ENCODE measurements at regions not wholly inside any gene's neighbourhood (a gene's known extent, or its start where the extent isn't known, plus 50 kb on each side); places are given as distances from the start of the nearest gene placed in this dataset.

DNA sequence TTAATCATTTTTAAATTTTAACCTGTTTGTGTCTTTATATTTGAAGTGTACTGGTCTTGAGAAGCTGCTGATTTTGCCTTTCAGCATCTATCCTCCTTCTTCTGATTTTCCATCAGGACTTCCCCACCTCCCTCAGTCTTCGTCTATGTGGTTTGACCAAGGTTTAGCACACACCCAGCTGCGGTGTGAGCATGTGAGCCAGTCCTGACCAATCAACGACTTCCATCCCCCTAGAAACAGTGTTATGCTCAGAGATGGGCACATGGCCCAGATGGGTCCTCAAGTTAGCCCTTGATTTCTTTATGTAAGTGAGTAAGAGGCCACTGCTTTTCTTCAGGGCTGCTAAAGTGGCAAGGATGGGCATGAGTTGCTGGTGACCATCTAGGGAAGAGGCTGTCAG is 190.8 kb downstream of the MATN1 start:
- no peaks in the 10 kb centered on the region for H3K36me3 ChIP-seq
- TF ChIP-seq, protein P1, sequence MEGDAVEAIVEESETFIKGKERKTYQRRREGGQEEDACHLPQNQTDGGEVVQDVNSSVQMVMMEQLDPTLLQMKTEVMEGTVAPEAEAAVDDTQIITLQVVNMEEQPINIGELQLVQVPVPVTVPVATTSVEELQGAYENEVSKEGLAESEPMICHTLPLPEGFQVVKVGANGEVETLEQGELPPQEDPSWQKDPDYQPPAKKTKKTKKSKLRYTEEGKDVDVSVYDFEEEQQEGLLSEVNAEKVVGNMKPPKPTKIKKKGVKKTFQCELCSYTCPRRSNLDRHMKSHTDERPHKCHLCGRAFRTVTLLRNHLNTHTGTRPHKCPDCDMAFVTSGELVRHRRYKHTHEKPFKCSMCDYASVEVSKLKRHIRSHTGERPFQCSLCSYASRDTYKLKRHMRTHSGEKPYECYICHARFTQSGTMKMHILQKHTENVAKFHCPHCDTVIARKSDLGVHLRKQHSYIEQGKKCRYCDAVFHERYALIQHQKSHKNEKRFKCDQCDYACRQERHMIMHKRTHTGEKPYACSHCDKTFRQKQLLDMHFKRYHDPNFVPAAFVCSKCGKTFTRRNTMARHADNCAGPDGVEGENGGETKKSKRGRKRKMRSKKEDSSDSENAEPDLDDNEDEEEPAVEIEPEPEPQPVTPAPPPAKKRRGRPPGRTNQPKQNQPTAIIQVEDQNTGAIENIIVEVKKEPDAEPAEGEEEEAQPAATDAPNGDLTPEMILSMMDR (IDR thresholded peaks at IDR 0.05) = no peak
- H3K4me1 ChIP-seq (ENCODE audit: control insufficient read depth in 1 of 2, insufficient read depth in 1 of 2, low read depth in 1 of 2, low read length in 1 of 2) = no peaks in the 10 kb centered on the region

DNA sequence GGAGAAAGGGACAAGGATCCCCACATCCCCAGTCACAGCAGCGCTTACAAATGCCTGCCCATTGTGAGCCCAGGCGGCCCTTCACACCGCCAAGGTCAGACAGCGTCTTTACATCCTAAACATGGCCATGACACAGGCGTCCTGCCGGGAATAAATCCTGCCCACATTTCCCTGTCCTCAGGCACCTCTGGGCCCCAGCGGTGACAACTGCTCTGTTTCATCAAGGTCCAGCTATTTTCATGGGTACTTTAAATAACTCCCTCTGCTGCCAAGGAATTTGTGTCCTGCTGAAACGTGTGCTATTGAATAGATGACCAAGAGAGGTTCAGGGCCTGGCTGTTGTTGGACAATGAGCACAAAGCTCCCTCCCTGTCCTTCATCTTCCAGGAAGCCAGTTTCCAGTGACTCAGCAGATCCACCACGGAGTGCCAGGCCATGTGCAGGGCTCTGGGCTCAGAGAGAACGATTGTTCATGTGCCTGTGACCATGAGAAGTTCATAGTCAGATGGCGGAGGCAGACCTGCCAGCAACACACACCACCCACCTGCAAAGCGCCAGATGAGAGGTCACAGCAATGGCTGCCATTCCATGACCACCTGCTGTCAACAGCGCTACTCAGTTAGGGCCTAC is 195.8 kb downstream of the MATN1 start:
- Histone ChIP-seq H3K4me3 (ENCODE audit: low read depth in 1 of 2, low read length in 1 of 2) (no peak overlapping the region), H3K27me3 (peaks cover 22% of the 10 kb centered on the region), H3K9me3 (no peaks in the 10 kb centered on the region), H3K27ac (no peak overlapping the region), H3K4me1 (ENCODE audit: control insufficient read depth in 1 of 2, insufficient read depth in 1 of 2, low read depth in 1 of 2, low read length in 1 of 2) (no peaks in the 10 kb centered on the region), H3K36me3 (no peaks in the 10 kb centered on the region)
- TF ChIP-seq, protein P1 (IDR thresholded peaks at IDR 0.05) = no peak

More for the DNA sequence above, 190.8 kb downstream of the MATN1 start:
- Histone ChIP-seq H3K9me3 (no peaks in the 10 kb centered on the region), H3K27me3 (peaks cover 15% of the 10 kb centered on the region), H3K27ac (no peak overlapping the region), H3K4me3 (ENCODE audit: low read depth in 1 of 2, low read length in 1 of 2) (no peak overlapping the region)

DNA sequence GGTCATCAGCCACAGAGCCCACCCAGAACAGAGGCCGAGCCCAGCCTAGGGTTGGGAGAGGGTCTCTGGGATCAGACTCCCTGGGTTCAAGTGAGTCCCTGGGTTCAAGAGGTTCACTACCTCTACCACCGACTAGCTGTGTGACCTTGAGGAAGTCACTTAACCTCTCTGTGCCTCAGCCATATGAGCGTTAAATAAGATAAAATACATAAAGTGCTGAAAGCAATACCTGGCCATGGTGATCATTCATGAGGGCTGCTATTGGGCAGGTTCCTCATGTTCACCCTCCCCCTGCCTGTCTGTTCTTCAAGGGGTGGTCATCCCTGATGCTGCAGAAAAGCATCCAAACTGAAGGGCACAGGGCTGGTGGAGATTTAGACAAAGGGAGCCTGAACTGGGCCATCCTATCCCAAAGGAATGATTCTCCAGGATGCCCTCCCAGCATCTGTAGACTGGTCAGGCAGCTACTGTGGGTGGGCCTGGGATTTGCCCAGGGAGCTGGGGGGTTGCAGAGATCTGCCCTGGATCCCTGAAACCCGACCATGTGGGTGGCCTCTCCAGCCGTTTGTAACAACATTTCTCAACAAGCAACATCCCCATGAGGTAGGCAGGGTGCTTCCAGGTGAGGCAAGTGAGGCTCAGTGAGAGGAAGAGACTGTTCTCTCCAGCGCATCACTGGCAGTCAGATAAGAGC is 196.6 kb downstream of the MATN1 start:
- Histone ChIP-seq H3K4me1 (ENCODE audit: control insufficient read depth in 1 of 2, insufficient read depth in 1 of 2, low read depth in 1 of 2, low read length in 1 of 2) (no peaks in the 10 kb centered on the region), H3K27ac (no peak overlapping the region), H3K9me3 (no peaks in the 10 kb centered on the region), H3K27me3 (peaks cover 22% of the 10 kb centered on the region), H3K36me3 (no peaks in the 10 kb centered on the region), H3K4me3 (ENCODE audit: low read depth in 1 of 2, low read length in 1 of 2) (no peak overlapping the region)
- TF ChIP-seq, protein P1 (IDR thresholded peaks at IDR 0.05) = no peak

GRCh38 chr1:30525971-30526651 is 197.3 kb downstream of the MATN1 start:
- H3K9me3 ChIP-seq = no peaks in the 10 kb centered on the region
- TF ChIP-seq, protein P1 (IDR thresholded peaks at IDR 0.05) = no peak
- H3K4me3 ChIP-seq (ENCODE audit: low read depth in 1 of 2, low read length in 1 of 2) = no peak overlapping the region
- no peaks in the 10 kb centered on the region for H3K36me3 ChIP-seq
- peaks cover 22% of the 10 kb centered on the region for H3K27me3 ChIP-seq
- H3K4me1 ChIP-seq (ENCODE audit: control insufficient read depth in 1 of 2, insufficient read depth in 1 of 2, low read depth in 1 of 2, low read length in 1 of 2) = no peaks in the 10 kb centered on the region
- H3K27ac ChIP-seq = no peak overlapping the region

DNA sequence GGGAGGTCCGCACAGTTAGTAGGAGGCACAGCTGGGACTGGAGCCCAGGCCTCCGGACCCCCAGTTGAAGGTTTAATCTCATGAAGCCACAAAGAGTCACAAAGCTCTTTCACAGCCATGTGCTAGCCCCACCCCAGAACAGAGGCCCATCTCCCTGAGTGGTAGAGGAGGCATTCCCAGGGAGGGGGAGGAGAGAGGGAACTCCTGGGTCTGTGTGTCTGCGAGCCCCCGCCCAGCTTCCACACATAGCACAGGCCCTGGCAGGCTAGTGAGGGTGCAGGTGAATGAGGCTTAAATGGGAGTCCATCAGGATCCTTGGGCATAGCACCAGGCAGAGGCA is 197.8 kb downstream of the MATN1 start:
- H3K36me3 ChIP-seq = no peaks in the 10 kb centered on the region
- TF ChIP-seq, protein P1 (IDR thresholded peaks at IDR 0.05) = no peak
- no peak overlapping the region for H3K27ac ChIP-seq
- no peaks in the 10 kb centered on the region for H3K4me1 ChIP-seq (ENCODE audit: control insufficient read depth in 1 of 2, insufficient read depth in 1 of 2, low read depth in 1 of 2, low read length in 1 of 2)
- peaks cover 19% of the 10 kb centered on the region for H3K27me3 ChIP-seq
- H3K4me3 ChIP-seq (ENCODE audit: low read depth in 1 of 2, low read length in 1 of 2) = no peak overlapping the region
- H3K9me3 ChIP-seq = no peaks in the 10 kb centered on the region
